ENCODE measurements at regions not wholly inside any gene's neighbourhood (a gene's known extent, or its start where the extent isn't known, plus 50 kb on each side); places are given as distances from the start of the nearest gene placed in this dataset.

DNA sequence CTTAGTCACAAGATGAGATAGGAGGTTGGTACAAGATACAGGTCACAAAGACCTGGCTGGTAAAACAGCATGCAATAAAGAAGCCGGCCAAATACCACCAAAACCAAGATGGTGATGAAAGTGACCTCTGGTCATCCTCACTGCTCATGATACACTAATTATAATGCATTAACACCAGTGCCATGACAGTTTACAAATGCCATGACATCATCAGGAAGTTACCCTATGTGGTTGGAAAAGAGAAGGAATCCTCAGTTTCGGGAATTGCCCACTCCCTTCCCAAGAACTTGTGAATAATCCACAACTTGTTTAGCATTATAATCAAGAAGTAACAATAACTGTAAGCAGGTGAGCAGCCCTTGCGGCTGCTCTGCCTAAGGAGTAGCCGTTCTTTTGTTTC is 408.5 kb upstream of the RAG2 start:
- in situ Hi-C loops (cut with HindIII; ENCODE audit: low sequenced_read_pairs): no loop called here

DNA sequence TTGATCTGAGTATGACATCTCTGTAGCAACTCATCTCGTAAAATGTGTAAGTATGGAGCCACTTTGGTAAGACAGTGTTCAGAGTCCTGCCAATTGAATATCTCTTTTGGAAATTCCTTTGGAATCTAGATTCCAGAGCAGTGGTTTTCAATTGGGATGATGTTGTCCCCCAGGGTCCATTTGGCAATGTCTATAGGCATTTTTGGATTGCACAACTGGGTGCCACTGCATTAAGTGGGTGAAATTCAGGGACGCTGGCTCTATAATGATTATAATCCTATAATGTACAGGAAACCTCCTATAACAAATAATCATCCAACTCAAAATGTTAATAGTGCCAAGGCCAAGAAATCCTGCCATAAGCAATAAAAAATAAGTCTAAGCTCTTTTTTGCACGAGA is 404.8 kb upstream of the RAG2 start:
- in situ Hi-C loops (cut with HindIII; ENCODE audit: low sequenced_read_pairs): no loop called here

DNA sequence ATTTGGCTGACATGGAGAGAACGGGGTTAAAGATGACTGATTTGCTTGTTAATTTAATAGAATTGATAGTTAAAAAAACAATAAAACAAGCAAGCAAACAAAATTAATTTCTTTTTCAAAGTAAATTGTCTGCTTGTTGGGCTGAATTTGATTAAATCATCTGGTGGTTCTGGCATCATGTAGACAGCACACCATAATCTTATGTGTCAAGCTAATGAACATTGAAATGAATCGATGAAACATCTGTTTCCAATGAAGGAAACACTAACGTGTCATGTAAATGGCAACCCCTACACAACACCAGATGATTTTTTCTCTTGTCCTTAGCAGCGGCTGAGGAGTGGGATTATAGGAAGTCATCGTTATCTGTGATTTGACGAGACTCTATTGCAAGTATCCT is 399.6 kb upstream of the RAG2 start:
- in situ Hi-C loops (cut with HindIII; ENCODE audit: low sequenced_read_pairs): no loop called here

DNA sequence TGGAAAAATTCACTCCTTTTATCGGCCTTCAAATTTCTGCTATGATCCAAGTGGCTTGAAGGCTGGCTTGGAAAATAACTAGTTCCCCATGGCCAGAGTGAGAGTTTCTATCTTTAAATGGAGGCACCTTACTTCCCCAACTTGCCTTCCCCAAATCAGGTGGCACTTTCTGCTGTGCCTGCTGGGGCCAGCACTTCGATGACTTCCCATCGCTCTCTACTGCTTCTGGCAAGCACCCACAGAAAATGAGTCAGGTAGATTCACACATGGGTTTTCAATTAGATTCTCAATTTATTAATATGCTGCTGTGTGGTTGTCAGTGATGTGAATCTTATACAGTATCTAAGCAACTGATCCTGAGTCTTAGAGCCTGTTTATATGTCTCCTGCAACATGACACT is 398.8 kb upstream of the RAG2 start:
- in situ Hi-C loops (cut with HindIII; ENCODE audit: low sequenced_read_pairs): no loop called here

DNA sequence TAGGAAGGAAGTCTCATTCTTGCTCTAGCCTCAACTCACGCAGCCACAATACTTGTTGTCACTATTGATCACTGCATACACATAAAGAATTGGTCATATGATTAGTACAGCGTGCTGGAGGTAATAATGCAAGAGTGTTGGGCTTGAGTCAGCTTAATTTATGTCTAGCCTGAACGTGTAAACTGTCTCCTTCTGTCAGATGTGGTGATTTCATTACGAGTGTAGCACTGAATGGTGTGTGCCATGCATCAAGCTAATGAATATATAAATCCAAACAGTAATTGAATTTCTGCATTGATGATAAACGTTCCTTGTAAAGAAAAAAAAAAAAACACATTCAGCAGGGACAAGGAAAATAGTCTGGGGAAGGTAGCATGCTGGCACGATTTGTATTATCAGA is 396.2 kb upstream of the RAG2 start:
- in situ Hi-C loops (cut with HindIII; ENCODE audit: low sequenced_read_pairs): no loop called here

DNA sequence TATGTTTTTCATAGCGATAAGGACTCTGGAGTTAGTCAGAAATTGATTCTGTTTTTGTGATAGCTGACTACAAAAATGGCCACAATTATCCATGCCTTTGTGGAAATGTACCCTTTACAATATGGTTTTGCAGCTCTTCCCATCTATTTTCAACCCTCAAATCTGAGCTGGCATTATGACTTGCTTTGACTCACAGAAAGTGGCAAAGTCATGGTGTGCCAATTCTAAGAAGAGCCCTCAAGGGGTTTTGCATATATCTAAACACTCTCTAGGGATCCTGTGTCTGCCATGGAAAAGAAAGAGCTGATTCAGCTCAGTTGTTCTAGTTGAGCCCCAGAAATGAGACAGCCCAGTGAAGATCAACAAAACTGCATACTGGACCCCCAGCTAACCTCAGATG is 390.5 kb upstream of the RAG2 start:
- in situ Hi-C loops (cut with HindIII; ENCODE audit: low sequenced_read_pairs): no loop called here

DNA sequence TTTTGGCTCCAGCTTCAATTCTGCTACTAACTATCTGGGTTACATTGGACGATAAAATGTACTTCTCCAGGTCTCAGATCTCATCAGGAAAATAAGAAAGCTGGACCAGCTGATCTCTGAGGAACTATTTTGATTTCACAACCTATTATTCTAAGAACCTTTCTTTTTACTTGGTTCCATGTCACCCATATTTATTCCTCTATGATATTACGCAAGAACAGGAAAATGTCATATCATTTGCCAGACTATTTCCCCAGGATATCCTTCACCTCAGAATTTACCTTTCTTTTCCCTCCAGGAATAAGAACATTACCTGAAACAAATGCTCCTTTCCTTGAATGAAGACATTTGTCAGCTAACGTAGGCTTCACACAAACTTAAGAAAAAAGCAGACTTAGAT is 387.5 kb upstream of the RAG2 start:
- in situ Hi-C loops (cut with HindIII; ENCODE audit: low sequenced_read_pairs): no loop called here

DNA sequence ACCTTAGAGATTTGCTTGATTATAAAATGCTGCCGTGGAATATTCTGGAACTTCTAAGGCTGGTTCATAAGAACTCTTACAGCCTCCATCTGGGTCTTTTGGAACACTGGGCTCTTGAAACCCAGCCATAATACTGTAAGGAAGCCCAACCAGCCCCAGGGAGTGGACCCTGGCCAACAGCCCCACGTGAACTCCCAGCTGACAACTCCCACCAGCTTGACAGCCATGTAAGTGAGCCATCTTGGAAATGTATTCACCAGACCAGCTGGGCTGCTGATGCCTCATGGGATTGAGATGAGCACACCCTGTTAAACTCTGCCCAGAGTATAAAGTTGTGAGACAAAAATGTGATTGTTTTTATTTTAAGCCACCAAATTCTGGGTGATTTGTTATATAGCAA is 378.7 kb upstream of the RAG2 start:
- in situ Hi-C loops (cut with HindIII; ENCODE audit: low sequenced_read_pairs): no loop called here

DNA sequence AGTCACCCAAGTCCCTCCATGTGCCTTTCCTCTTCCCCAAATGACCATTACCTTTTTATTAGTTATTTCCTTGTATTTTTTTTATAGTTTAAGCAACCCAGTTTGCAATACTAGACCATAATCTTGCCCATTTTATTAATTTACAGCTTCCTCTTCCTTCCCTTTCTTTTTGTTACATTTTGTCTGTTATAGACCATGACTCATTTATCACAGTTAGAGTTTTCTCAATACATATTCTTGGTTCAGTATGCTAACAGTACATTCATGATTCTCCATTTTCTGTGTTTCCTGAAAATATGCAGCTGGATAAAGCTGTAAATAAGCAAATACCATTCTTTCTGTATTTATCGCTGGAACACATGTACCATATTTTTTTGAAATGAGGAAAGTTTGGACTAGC is 376.7 kb upstream of the RAG2 start:
- in situ Hi-C loops (cut with HindIII; ENCODE audit: low sequenced_read_pairs): no loop called here

DNA sequence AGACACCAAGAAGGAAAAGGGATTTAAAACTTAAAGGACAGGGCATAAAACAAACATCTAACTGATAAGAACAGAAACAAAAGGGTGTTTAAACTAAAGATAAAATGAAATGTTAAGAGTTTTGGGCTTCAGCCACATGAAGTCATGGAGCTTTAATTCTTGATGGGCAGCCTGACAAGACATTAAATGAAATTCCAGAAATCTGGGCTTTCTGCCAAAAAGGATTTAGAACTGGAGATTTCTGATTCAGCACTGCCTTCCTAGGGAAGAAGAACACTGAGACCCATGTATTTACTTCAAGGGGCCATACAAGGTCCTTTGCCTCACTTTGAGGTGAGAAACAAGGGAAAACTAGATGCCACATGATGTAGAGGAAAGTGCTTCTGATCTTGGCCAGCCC is 355.9 kb upstream of the RAG2 start:
- in situ Hi-C loops (cut with HindIII; ENCODE audit: low sequenced_read_pairs): no loop called here

DNA sequence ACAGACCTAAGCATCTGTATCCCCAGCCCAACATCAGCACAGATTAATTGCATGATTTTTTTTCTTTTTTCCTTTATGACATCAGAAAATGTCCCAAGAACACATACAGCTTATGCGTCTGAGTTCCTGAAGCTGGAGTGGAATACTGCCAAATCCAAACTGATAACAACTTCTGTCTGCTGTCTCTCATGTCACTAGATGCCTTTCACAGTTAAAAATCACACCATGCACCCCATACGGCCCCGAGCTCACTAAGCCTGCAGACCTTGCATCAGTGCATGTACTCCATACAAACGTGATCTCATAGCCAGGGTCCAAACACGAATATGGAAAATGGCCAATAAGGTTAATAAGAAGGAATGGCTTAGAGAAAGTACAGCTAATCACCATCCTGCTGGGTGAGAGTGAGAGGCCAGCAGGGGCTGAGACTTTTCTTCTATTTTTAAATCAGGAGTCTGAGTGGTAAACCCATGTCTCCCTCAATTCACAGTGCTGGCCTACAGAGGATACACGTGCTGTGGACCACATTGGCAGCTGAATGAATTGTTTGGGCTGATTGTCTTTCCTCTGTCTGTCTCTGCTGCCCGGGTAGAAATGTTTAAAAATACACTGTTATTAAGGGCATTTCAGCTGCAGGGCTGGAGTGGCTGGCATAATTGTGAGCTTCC is 350.6 kb upstream of the RAG2 start:
- in situ Hi-C loops (cut with HindIII; ENCODE audit: low sequenced_read_pairs): no loop called here

DNA sequence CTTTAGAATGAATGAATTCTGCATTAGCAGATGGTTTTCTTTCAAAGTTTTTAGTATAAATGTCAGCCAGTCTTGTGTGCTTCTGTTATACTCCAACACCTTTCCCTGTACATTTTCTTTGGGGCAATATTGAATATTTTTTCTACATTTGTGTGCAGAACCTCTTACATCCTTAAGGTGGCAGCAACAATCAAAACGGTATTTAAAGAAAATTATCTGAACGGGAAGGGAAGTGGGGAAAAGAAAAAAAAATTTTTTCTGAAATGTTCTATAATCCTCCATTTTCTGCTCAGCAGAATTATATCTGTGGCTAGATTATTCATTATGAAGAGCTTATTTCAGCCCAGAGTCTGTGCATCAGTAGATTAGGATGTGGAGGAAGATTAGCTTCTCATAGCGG is 347.3 kb upstream of the RAG2 start:
- in situ Hi-C loops (cut with HindIII; ENCODE audit: low sequenced_read_pairs): no loop called here

DNA sequence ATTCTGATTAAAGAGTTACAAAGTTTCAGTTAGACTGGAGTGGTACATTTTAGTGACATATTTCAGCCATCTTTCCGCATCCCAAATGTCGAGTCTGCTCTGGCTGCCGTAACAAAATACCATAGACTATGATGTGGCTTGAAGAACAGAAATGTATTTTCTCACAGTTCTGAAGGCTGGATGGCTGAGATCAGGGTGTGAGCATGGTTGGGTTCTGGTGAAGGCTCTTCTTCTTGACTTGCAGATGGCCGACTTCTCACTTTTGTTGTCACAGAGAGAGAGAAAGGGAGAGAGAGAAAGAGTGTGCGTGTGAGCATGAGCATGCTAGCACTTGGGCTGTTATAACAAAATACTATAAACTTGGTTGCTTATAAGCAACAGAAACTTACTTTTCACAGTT is 335.4 kb upstream of the RAG2 start:
- in situ Hi-C loops (cut with HindIII; ENCODE audit: low sequenced_read_pairs): no loop called here

DNA sequence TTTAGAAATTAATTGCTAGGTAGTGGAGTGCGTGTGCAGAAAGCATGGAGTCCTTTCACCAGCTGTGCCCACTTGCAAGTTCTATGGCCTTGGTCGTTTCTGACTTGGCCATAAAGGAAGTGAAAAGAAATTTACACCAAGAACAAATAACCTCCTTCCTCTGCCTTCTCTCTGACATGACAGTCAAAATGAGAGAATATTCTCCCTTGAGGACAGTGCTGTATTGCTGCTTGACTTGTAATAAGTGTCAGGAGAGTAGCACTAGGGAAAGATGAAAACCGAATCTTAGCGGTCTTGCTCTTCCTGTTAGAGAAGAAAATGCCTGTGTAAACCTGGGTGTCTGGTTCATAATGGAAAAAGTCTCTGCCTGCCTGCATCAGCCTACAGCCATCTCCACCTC is 333.1 kb upstream of the RAG2 start:
- in situ Hi-C loops (cut with HindIII; ENCODE audit: low sequenced_read_pairs): no loop called here

DNA sequence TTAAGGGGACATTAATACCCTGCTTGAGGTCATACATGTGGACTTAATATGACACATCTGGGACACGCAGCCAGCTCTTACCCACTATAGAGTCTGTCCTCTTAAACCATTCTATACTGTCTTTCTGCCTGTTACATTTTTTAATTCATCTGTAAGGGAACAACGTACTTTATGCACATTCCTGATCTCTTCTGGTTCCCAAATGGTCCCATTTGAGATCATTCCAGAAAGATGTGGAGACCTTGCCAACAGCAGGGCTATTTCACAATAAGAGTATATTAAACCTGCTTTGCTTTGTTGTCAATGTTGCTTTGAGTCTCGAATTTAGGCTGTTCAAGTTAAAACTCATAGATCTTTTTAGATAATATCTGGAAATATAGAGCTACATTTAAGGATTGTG is 332.2 kb upstream of the RAG2 start:
- in situ Hi-C loops (cut with HindIII; ENCODE audit: low sequenced_read_pairs): no loop called here

DNA sequence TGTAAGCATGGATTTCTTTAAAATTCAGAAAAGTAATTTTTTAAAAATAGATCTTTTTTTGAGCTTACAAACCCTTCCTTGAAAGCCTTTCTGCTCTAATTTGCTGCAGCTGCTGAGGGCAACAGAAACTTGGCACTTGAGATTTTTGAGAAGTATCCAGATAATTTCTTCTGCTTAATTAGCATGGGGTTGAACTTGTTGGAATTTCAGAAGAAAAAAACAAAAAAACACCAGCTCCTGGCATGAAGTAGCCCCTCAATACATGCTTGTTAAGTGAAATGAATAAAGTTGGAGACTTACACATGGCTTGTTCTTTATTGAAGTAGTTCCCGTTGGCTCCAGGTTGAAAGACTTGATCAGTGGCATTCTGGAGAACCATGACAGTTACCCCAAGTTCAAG is 331.4 kb upstream of the RAG2 start:
- in situ Hi-C loops (cut with HindIII; ENCODE audit: low sequenced_read_pairs): no loop called here

DNA sequence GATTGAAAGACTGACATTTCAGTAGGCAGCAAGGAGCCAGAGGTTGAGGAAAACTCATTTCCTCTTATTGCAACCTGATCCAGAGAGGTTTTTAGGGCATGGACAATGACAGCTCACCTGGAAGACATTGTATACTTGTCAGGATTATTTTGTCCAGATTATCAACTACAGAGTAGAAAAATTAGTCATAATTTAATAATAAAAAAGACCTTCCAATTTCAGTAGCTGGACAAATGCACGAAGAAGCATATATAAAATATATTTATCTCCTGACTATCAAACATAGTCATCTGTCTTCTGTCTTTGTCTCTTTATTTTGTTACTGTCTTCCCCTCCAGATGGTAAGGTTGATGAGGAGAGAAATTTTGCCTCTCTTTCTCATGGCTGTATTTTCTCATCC is 330.6 kb upstream of the RAG2 start:
- in situ Hi-C loops (cut with HindIII; ENCODE audit: low sequenced_read_pairs): no loop called here

DNA sequence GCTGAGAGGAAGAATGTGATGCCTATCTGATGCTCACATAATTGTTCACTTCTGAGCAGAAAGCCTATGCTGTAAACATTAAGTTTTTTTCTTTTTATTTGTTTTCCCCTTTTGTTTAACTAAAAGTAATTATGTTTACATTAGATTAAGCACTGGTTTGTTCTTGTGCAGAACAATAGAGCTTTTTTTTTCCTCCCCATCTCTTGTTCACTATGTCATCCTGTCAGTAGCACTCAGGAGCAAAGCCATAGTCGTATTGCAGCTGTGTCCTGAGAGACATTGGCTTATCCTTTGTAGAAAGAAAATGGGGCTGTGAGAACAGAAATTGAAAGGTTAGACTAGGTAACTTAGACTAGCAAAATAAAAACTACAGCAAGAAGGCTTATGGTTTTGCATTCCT is 301.8 kb upstream of the RAG2 start:
- in situ Hi-C loops (cut with HindIII; ENCODE audit: low sequenced_read_pairs): no loop called here

DNA sequence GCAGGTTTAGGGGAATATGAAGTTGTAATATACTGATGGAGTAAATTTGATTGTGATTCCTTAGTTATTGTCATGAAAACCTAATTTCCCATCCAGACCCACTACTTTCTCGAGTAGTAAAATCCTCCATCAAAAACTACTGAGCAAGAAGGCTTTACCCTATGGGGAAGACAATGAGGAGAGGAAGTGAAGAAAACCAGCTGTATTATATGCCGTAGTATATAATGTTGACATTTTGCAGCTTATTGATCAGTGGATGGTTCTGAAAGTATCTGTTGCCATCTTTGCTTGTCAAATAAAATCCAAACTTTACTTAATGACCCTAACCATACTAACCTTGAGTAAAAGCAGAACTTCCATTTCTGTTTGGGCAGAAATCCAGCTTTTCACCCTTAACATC is 292.8 kb upstream of the RAG2 start:
- in situ Hi-C loops (cut with HindIII; ENCODE audit: low sequenced_read_pairs): no loop called here

DNA sequence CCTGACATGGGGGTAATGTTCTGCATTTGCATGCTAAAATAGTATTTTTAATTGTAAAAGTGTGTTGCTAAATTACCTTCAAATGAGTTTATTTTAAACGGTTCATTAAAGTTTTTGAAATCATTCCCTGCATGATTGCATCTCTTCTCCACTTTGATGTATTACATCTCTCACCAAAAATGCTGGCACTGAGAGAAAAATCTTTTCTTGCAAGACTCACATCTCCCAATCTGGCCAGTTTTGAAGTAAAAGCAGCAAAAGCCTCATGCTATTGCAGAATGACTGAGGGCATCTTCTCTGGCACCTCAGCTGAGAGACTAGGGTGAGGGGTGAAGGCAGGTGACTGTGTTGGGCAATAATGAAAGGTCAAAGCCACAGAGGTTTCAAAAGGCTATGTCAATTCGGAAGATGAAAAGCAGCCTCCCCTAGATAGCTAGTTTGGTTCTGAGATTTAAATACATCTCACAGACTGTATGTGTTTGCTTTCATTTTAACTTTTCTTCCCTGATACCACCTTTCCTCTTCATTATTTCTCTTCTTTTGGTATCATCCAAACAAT is 292.2 kb upstream of the RAG2 start:
- in situ Hi-C loops (cut with HindIII; ENCODE audit: low sequenced_read_pairs): no loop called here

DNA sequence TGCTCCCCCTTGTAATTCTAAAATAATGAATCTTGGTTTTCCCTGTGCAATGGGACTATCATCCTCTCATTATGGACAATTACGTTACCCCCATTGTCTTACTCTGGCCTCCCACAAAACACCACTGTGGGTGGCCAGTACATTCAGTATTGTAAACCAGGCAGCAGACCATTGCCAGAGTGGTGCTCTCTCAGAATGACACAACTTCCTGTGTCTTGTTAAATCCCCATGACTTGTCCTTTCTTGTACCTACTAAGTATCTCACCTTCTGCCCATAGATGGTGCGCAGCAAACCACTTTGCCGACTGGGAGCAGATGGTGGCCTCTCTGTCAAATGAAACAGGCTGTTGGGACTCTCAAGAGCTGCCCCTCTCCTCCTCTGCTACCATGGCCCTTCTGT is 287.1 kb upstream of the RAG2 start:
- in situ Hi-C loops (cut with HindIII; ENCODE audit: low sequenced_read_pairs): no loop called here

DNA sequence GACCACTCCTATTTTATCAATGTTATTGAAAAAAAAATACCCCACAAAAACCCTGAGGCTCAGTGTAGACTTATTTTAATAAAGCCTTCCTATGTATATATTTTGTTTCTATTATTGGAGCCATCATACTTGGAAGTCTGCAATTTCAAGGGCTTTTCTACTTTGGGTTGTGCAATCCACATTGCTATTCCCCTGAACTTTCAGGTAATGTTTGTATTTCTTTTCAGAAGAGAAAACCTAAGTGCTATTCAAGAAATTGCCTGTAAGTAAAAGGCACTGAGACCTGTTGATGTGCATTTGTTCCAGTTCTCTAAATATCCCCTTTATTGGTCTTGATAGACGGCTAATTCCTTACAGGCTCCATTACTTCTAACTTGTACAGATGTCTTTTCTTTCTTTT is 280.7 kb upstream of the RAG2 start:
- in situ Hi-C loops (cut with HindIII; ENCODE audit: low sequenced_read_pairs): no loop called here

DNA sequence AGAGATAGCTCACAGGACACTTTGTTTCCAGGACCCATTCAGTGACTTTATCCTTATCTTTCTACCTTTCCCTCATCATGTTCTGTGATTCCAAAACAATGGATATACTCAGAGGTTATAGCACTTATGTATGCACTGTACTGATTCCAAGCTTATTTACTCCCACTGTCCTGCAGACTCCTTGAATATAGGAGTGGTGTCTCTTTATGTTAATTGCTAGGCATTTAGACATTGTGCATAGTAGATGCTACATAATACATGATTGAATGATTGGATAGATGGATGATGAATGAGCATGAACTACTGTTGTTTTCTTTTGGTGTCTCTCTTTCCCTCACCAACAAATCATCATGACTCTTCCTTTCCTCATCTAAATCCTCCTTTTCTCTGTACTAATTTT is 279.1 kb upstream of the RAG2 start:
- in situ Hi-C loops (cut with HindIII; ENCODE audit: low sequenced_read_pairs): no loop called here

Measured in endothelial cell of hepatic sinusoid (primary cell).